ENCODE measurements at regions not wholly inside any gene's neighbourhood (a gene's known extent, or its start where the extent isn't known, plus 50 kb on each side); places are given as distances from the start of the nearest gene placed in this dataset.
A peak's percentile ranks its signal among the peaks of the same experiment; 100 is the strongest.

- DNase-seq (ENCODE audit: low read depth) = peak; percentile 48
These were observed 105.2 kb downstream of the RBM43 start for GRCh38 chr2:151156431-151156830.

- DNase-seq (ENCODE audit: low read depth) = no peak
These were observed 108.1 kb downstream of the RBM43 start for GRCh38 chr2:151153601-151154000.

- no peak for DNase-seq (ENCODE audit: low read depth)
These were observed 111.0 kb downstream of the RBM43 start for GRCh38 chr2:151150331-151151320.

- no peak for DNase-seq (ENCODE audit: low read depth)
These were observed 123.2 kb downstream of the RBM43 start for GRCh38 chr2:151138507-151138906.

GRCh38 chr2:151137526-151137925, 124.1 kb downstream of the RBM43 start:
- DNase-seq (ENCODE audit: low read depth) = no peak

- no peak for DNase-seq (ENCODE audit: low read depth)
These were observed 141.7 kb downstream of the RBM43 start for GRCh38 chr2:151120011-151120410.

- no peak for DNase-seq (ENCODE audit: low read depth)
These were observed 142.3 kb downstream of the RBM43 start for GRCh38 chr2:151119374-151119773.

- no peak for DNase-seq (ENCODE audit: low read depth)
These were observed 143.4 kb downstream of the RBM43 start for GRCh38 chr2:151118269-151118668.

GRCh38 chr2:151114874-151115273, 146.8 kb downstream of the RBM43 start:
- no peak for DNase-seq (ENCODE audit: low read depth)

GRCh38 chr2:151113318-151113717, 148.3 kb downstream of the RBM43 start:
- DNase-seq (ENCODE audit: low read depth) = no peak

- peak; percentile 33 for DNase-seq (ENCODE audit: low read depth)
These were observed 149.9 kb downstream of the RBM43 start for GRCh38 chr2:151111599-151112278.

- DNase-seq (ENCODE audit: low read depth) = no peak
These were observed 154.7 kb downstream of the RBM43 start for GRCh38 chr2:151106805-151107506.

- DNase-seq (ENCODE audit: low read depth) = no peak
These were observed 158.1 kb downstream of the RBM43 start for GRCh38 chr2:151103551-151103950.

GRCh38 chr2:151102226-151102625, 159.4 kb downstream of the RBM43 start:
- DNase-seq (ENCODE audit: low read depth) = no peak

GRCh38 chr2:151098841-151099240, 162.8 kb downstream of the RBM43 start:
- DNase-seq (ENCODE audit: low read depth) = no peak

- no peak for DNase-seq (ENCODE audit: low read depth)
These were observed 163.8 kb downstream of the RBM43 start for GRCh38 chr2:151097895-151098294.

- no peak for DNase-seq (ENCODE audit: low read depth)
These were observed 164.5 kb downstream of the RBM43 start for GRCh38 chr2:151097128-151097527.

GRCh38 chr2:151096235-151096634, 165.4 kb downstream of the RBM43 start:
- DNase-seq (ENCODE audit: low read depth) = no peak

GRCh38 chr2:151095463-151095862, 166.2 kb downstream of the RBM43 start:
- DNase-seq (ENCODE audit: low read depth) = no peak

GRCh38 chr2:151091583-151091982, 170.1 kb downstream of the RBM43 start:
- no peak for DNase-seq (ENCODE audit: low read depth)

GRCh38 chr2:151087377-151087776, 174.3 kb downstream of the RBM43 start:
- no peak for DNase-seq (ENCODE audit: low read depth)

GRCh38 chr2:151085181-151085611, 176.5 kb downstream of the RBM43 start:
- DNase-seq (ENCODE audit: low read depth) = no peak

All from Daoy (cell line).